Mesenchymal stem cell (in vitro differentiated cells and primary cell): ENCODE measurements at regions not wholly inside any gene's neighbourhood (a gene's known extent, or its start where the extent isn't known, plus 50 kb on each side); places are given as distances from the start of the nearest gene placed in this dataset.
"Not testable (repeated sequence)": the region's sequence is repeated elsewhere in the genome, so short reads cannot be mapped to it uniquely, and the experiment has no call there.

Experiments
- DNase-seq: peaks from one replicate; pipeline ENCODE4 v3.0.0-alpha.2; 2013
- H2AFZ ChIP-seq: one replicate; pipeline ENCODE4 v1.6.1; 2013; ENCODE audit warnings: low read depth, mild to moderate bottlenecking, control low read depth, inconsistent platforms, low read length, moderate library complexity
- H2AK5ac ChIP-seq: 2 replicates; pipeline ENCODE4 v1.6.1; 2013; ENCODE audit warnings: low read length, moderate library complexity, mild to moderate bottlenecking, inconsistent platforms; ENCODE audit not compliant: severe bottlenecking
- H2BK120ac ChIP-seq: one replicate; pipeline ENCODE4 v1.6.1; 2013; ENCODE audit warnings: low read depth, mild to moderate bottlenecking, inconsistent platforms, low read length, moderate library complexity
- H2BK12ac ChIP-seq, 2 experiments: one replicate each; pipeline ENCODE4 v1.6.1; 2013; ENCODE audit warnings: inconsistent platforms in 2 of 2, low read length in 2 of 2, mild to moderate bottlenecking in 2 of 2, moderate library complexity in 2 of 2, control low read depth in 1 of 2
- H2BK15ac ChIP-seq: one replicate; pipeline ENCODE4 v1.6.1; 2013; ENCODE audit warnings: mild to moderate bottlenecking, low read depth, inconsistent platforms; ENCODE audit not compliant: poor library complexity, severe bottlenecking
- H2BK5ac ChIP-seq: 2 replicates; pipeline ENCODE4 v1.6.1; 2013; ENCODE audit warnings: low read depth, mild to moderate bottlenecking, low read length, control low read depth, inconsistent platforms; ENCODE audit not compliant: poor library complexity, severe bottlenecking
- H3K14ac ChIP-seq, 2 experiments: one replicate each; pipeline ENCODE4 v1.6.1; 2013; ENCODE audit warnings: inconsistent platforms in 2 of 2, low read length in 2 of 2, control low read depth in 1 of 2, mild to moderate bottlenecking in 1 of 2, moderate library complexity in 1 of 2
- H3K18ac ChIP-seq, 2 experiments: one replicate each; pipeline ENCODE4 v1.6.1; 2013; ENCODE audit warnings: inconsistent platforms in 2 of 2, low read length in 2 of 2, control low read depth in 1 of 2, low read depth in 1 of 2, mild to moderate bottlenecking in 1 of 2
- H3K23ac ChIP-seq, 2 experiments: one replicate each; pipeline ENCODE4 v1.6.1; 2013; ENCODE audit warnings: inconsistent platforms in 2 of 2, low read length in 2 of 2, mild to moderate bottlenecking in 2 of 2, moderate library complexity in 2 of 2, control low read depth in 1 of 2
- H3K27ac ChIP-seq: 2 replicates; pipeline ENCODE4 v1.5.1; 2013; ENCODE audit warnings: mild to moderate bottlenecking, moderate library complexity, low read length, control low read depth, inconsistent platforms; ENCODE audit not compliant: poor library complexity, severe bottlenecking
- H3K27me3 ChIP-seq, 2 experiments: 2 replicates each; pipeline versions ENCODE4 v1.6.1 to v1.7.0; 2013; ENCODE audit warnings: low read length in 2 of 2, mild to moderate bottlenecking in 2 of 2, moderate library complexity in 2 of 2, control low read depth in 1 of 2, inconsistent platforms in 1 of 2; ENCODE audit not compliant: control insufficient read depth in 1 of 2, insufficient read depth in 1 of 2
- H3K36me3 ChIP-seq, 2 experiments: 2 replicates each; pipeline versions ENCODE4 v1.6.1 to v1.7.0; 2013; ENCODE audit warnings: low read length in 2 of 2, control low read depth in 1 of 2, inconsistent platforms in 1 of 2, low read depth in 1 of 2, mild to moderate bottlenecking in 1 of 2; ENCODE audit not compliant: insufficient read depth in 2 of 2, control insufficient read depth in 1 of 2
- H3K4ac ChIP-seq, 2 experiments: one replicate each; pipeline ENCODE4 v1.6.1; 2013; ENCODE audit warnings: inconsistent platforms in 2 of 2, low read length in 2 of 2, mild to moderate bottlenecking in 2 of 2, moderate library complexity in 2 of 2, control low read depth in 1 of 2, low read depth in 1 of 2
- H3K4me1 ChIP-seq: 2 replicates; pipeline ENCODE4 v1.6.1; 2013; ENCODE audit warnings: low read depth, low read length, control low read depth; ENCODE audit not compliant: control insufficient read depth, insufficient read depth
- H3K4me2 ChIP-seq: 2 replicates; pipeline ENCODE4 v1.6.1; 2013; ENCODE audit warnings: low read length, mild to moderate bottlenecking, inconsistent platforms; ENCODE audit not compliant: poor library complexity, severe bottlenecking
- H3K4me3 ChIP-seq, 2 experiments: 2 replicates each; pipeline versions ENCODE4 v1.5.1 to v1.7.0; 2013; ENCODE audit warnings: low read length in 2 of 2, mild to moderate bottlenecking in 2 of 2, control low read depth in 1 of 2, low read depth in 1 of 2; ENCODE audit not compliant: insufficient read depth in 1 of 2
- H3K79me1 ChIP-seq: replicated peaks from 2 replicates; pipeline ENCODE4 v1.6.1; 2013; ENCODE audit warnings: mild to moderate bottlenecking, control low read depth, low read length, inconsistent platforms; ENCODE audit not compliant: poor library complexity, severe bottlenecking
- H3K9ac ChIP-seq: 2 replicates; pipeline ENCODE4 v1.7.0; 2013; ENCODE audit warnings: mild to moderate bottlenecking, low read length, moderate library complexity
- H3K9me3 ChIP-seq: 2 replicates; pipeline ENCODE4 v1.7.0; 2013; ENCODE audit warnings: mild to moderate bottlenecking, low read length; ENCODE audit not compliant: control insufficient read depth
- H4K8ac ChIP-seq: one replicate; pipeline ENCODE4 v1.6.1; 2013; ENCODE audit warnings: inconsistent platforms, mild to moderate bottlenecking, low read length, moderate library complexity
- H4K91ac ChIP-seq: one replicate; pipeline ENCODE4 v1.6.1; 2013; ENCODE audit warnings: mild to moderate bottlenecking, low read length, inconsistent platforms
- WGBS: methylation state at CpG from one replicate; pipeline ENCODE4 v1.1.7; 2013; ENCODE audit warnings: mixed read lengths; 5-methylcytosine and 5-hydroxymethylcytosine counted together

DNA sequence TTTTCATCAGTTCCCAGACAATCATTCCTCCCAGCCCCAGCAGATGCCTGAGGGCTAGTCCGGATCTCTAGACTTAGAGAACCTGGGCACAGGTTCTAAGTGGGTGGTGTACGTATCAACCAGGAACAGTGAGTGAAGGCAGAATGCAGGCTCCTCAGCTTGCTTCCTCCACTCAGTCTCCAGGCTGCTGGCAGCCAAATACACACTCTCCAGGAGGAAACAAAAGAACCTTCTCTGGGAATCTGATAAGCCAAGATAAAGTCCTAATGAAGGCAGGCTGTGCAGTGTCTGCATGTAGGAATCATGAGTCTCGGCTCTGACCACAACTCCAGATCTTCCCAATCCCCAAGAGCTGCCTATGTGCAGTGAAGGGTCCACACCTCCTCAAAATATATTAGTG, 245.7 kb downstream of the SP3 start:
- Histone ChIP-seq H3K4me1 (no peaks in the 10 kb centered on the region), H4K8ac (no peak overlapping the region), H3K36me3 (no peaks in the 10 kb centered on the region), H2BK5ac (no peak overlapping the region), H3K4me2 (no peak overlapping the region), H3K23ac (no peak overlapping the region), H3K9ac (no peak overlapping the region), H3K27ac (no peak overlapping the region), H3K18ac (no peak overlapping the region), H3K27me3 (peaks cover 0 to 7% of the 10 kb centered on the region in 2 experiments), H2BK15ac (no peak overlapping the region), H3K4ac (no peak overlapping the region), H3K9me3 (no peaks in the 10 kb centered on the region), H2AK5ac (no peak overlapping the region), H2AFZ (no peak overlapping the region), H2BK120ac (no peak overlapping the region), H2BK12ac (no peak overlapping the region), H3K79me1 (no peaks in the 10 kb centered on the region), H3K14ac (no peak overlapping the region), H3K4me3 (no peak overlapping the region), H4K91ac (no peak overlapping the region)
- DNase-seq = no peak
- WGBS = 65% methylated on average over 3 of the region's 3 CpGs

DNA sequence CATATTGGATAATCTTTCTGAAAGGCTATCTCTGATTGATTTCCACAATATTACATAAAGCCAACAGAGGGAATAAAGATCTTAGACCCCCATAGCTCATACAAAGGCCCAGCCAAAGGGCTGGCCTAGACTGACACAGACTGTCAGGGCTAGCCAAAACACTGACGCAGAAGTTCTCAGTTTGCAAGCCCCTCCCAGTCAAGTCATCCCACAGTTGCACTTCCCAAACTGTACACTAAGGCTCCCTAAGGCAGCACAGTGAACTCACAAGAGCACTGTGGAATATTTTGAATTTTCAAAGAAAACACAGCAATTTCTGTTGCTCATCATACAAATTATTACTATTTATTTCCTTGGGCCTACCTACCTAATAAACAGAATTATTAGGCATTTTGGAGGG, 244.9 kb downstream of the SP3 start:
- H3K27me3 ChIP-seq = peaks cover 0 to 7% of the 10 kb centered on the region in 2 experiments
- H3K36me3 ChIP-seq = no peaks in the 10 kb centered on the region
- no peak for DNase-seq
- no peak overlapping the region for H2BK5ac ChIP-seq
- no peak overlapping the region for H2AK5ac ChIP-seq
- H3K27ac ChIP-seq = no peak overlapping the region
- no peak overlapping the region for H3K4me2 ChIP-seq
- no peaks in the 10 kb centered on the region for H3K9me3 ChIP-seq
- no peak overlapping the region for H3K18ac ChIP-seq
- H3K23ac ChIP-seq = no peak overlapping the region
- no peak overlapping the region for H2AFZ ChIP-seq
- H4K91ac ChIP-seq = no peak overlapping the region
- no peak overlapping the region for H3K14ac ChIP-seq
- no peak overlapping the region for H3K4ac ChIP-seq
- H3K79me1 ChIP-seq = no peaks in the 10 kb centered on the region
- WGBS = 63% methylated on average over 1 of the region's 1 CpG
- H2BK15ac ChIP-seq = no peak overlapping the region
- H4K8ac ChIP-seq = no peak overlapping the region
- no peak overlapping the region for H2BK120ac ChIP-seq
- no peak overlapping the region for H3K9ac ChIP-seq
- no peaks in the 10 kb centered on the region for H3K4me1 ChIP-seq
- H3K4me3 ChIP-seq = no peak overlapping the region
- no peak overlapping the region for H2BK12ac ChIP-seq

DNA sequence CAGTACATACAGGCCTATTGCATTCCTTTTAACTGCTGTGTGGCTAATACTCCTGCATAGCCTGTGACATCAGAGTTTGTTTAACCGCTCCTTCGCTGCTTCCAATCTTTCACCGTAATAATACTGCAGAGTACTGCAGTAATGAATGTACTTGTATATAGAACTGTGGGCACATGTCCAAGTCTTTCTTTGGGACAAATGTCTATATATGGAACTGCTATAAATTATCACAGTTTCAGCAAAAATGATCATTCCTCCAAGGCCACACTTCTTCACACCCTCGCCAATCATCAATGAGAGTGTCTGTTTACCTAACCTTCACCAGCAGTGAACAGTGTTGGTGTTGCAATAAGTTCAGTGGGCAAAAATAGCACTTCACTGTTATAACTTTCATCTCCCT, 230.4 kb downstream of the SP3 start:
- Histone ChIP-seq H3K23ac (no peak overlapping the region), H3K9ac (no peak overlapping the region), H3K4me3 (no peak overlapping the region), H2BK5ac (no peak overlapping the region), H2BK12ac (no peak overlapping the region), H3K18ac (no peak overlapping the region), H2AFZ (no peak overlapping the region), H2BK15ac (no peak overlapping the region), H2BK120ac (no peak overlapping the region), H3K4me1 (no peaks in the 10 kb centered on the region), H4K91ac (no peak overlapping the region), H3K79me1 (no peaks in the 10 kb centered on the region), H3K14ac (no peak overlapping the region), H2AK5ac (no peak overlapping the region), H3K4me2 (no peak overlapping the region), H3K36me3 (no peaks in the 10 kb centered on the region), H3K27ac (no peak overlapping the region), H3K27me3 (no peaks in the 10 kb centered on the region), H3K9me3 (no peaks in the 10 kb centered on the region), H4K8ac (no peak overlapping the region), H3K4ac (no peak overlapping the region)
- no peak for DNase-seq
- WGBS = 80% methylated on average over 1 of the region's 4 CpGs

DNA sequence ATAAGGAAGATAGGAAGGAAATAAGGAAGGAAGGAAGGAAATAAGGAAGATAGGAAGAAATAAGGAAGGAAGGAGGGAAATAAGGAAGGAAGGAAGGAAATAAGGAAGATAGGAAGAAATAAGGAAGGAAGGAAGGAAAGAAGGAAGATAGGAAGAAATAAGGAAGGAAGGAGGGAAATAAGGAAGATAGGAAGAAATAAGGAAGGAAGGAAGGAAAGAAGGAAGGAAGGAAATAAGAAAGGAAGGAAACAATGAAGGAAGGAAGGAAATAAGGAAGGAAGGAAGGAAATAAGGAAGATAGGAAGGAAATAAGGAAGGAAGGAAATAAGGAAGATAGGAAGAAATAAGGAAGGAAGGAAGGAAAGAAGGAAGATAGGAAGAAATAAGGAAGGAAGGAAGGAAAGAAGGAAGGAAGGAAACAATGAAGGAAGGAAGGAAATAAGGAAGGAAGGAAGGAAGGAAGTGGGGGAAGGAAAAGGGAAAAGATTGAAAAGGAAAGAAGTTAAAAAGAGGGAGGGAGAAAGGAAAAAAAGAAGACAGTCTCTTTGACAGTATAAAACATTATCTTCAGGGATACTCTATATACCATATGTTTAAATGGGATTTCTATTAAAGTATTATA, 227.1 kb downstream of the SP3 start:
- not testable (repeated sequence) for H4K8ac ChIP-seq, H3K23ac ChIP-seq, DNase-seq

More for the DNA sequence above, 227.1 kb downstream of the SP3 start:
- not testable (repeated sequence) for H3K27ac ChIP-seq, H3K4ac ChIP-seq, H3K36me3 ChIP-seq, H3K27me3 ChIP-seq, H3K14ac ChIP-seq, H2BK15ac ChIP-seq, H3K79me1 ChIP-seq, H3K4me1 ChIP-seq, H3K9ac ChIP-seq, H3K4me2 ChIP-seq, H3K4me3 ChIP-seq, H2AK5ac ChIP-seq, H2BK12ac ChIP-seq, H3K9me3 ChIP-seq, H2AFZ ChIP-seq, H4K91ac ChIP-seq, H2BK120ac ChIP-seq, H2BK5ac ChIP-seq, H3K18ac ChIP-seq
